ENCODE measurements at regions not wholly inside any gene's neighbourhood (a gene's known extent, or its start where the extent isn't known, plus 50 kb on each side); places are given as distances from the start of the nearest gene placed in this dataset.

GRCh38 chr11:69904974-69905535 lies 85.8 kb upstream of the FGF3 start:
- RAD21 ChIA-PET (ENCODE audit: low non-redundant PET in 1 of 2, low total read pairs in 2 of 2, uncharacterized antibody in 2 of 2, unreplicated experiment in 2 of 2) = interaction anchor here in 1 of 2 experiments (0.7 kb wide), 1 partner anchor 262 kb away, joined by 4 read pairs; no protein-coding TSS in a partner anchor
- Histone ChIP-seq H3K9ac (ENCODE audit: low read length) (no peak overlapping the region), H3K79me2 (ENCODE audit: insufficient read depth, low read length) (no peaks in the 10 kb centered on the region), H3K4me2 (ENCODE audit: low read length) (no peak overlapping the region), H3K27ac (ENCODE audit: low read depth, low read length) (no peak overlapping the region), H3K9me2 (ENCODE audit: insufficient read depth) (no peaks in the 10 kb centered on the region), H4K20me1 (ENCODE audit: insufficient read depth) (no peaks in the 10 kb centered on the region), H3K36me3 (ENCODE audit: control insufficient read depth in 1 of 2, insufficient read depth in 2 of 2, low read length in 2 of 2) (no peaks in the 10 kb centered on the region), H3K9me3 (ENCODE audit: control insufficient read depth in 1 of 2, insufficient read depth in 1 of 2, low read depth in 1 of 2, low read length in 2 of 2) (no peaks in the 10 kb centered on the region), H3K4me1 (ENCODE audit: control insufficient read depth in 1 of 2, insufficient read depth in 2 of 2, low read length in 2 of 2) (peaks cover 8 to 39% of the 10 kb centered on the region in 2 experiments), H3K27me3 (ENCODE audit: insufficient read depth, low read length) (no peaks in the 10 kb centered on the region), H2AFZ (ENCODE audit: low read depth, low read length, poor library complexity, severe bottlenecking) (no peak overlapping the region), H3K4me3 (replicated peaks in 1 of 2; ENCODE audit: low read depth in 1 of 2, low read length in 2 of 2) (no peak overlapping the region)
- POLR2A ChIA-PET = interaction anchor here (0.7 kb wide), 1 partner anchor 298 kb away, joined by 3 read pairs; the partner anchor contains the start of gene FADD
- DNase-seq (ENCODE audit: low read depth, low spot score) = no peak
- intact Hi-C loops (cut with micrococcal nuclease) = loop anchor here (5.0 kb wide), 1 partner anchor 193 kb away; no protein-coding TSS in a partner anchor
- CTCF ChIA-PET = no interaction called here
- TF ChIP-seq ELF1 (IDR thresholded peaks at IDR 0.05; ENCODE audit: borderline replicate concordance, low read depth) (no peak), MAX (IDR thresholded peaks at IDR 0.05) (no peak), SRF (IDR thresholded peaks at IDR 0.05; ENCODE audit: low read depth) (no peak), RAD21 (IDR thresholded peaks at IDR 0.05; ENCODE audit: low read depth) (no peak)
- no peak for ATAC-seq
- no TSS peak for BruUV-seq (replicated peaks)

GRCh38 chr11:69905611-69906452 lies 86.6 kb upstream of the FGF3 start:
- no peaks in the 10 kb centered on the region for H3K36me3 ChIP-seq (ENCODE audit: control insufficient read depth in 1 of 2, insufficient read depth in 2 of 2, low read length in 2 of 2)
- no peaks in the 10 kb centered on the region for H3K79me2 ChIP-seq (ENCODE audit: insufficient read depth, low read length)
- ChIA-PET RAD21 (ENCODE audit: low non-redundant PET in 1 of 2, low total read pairs in 2 of 2, uncharacterized antibody in 2 of 2, unreplicated experiment in 2 of 2) (no interaction called here), CTCF (interaction anchor here (0.9 kb wide), 1 partner anchor 9 kb away, joined by 3 read pairs; no protein-coding TSS in a partner anchor), POLR2A (no interaction called here)
- H3K9me3 ChIP-seq (ENCODE audit: control insufficient read depth in 1 of 2, insufficient read depth in 1 of 2, low read depth in 1 of 2, low read length in 2 of 2) = no peaks in the 10 kb centered on the region
- H3K4me3 ChIP-seq (replicated peaks in 1 of 2; ENCODE audit: low read depth in 1 of 2, low read length in 2 of 2) = no peak overlapping the region
- no peaks in the 10 kb centered on the region for H3K27me3 ChIP-seq (ENCODE audit: insufficient read depth, low read length)
- intact Hi-C loops (cut with micrococcal nuclease) = no loop called here
- H3K9ac ChIP-seq (ENCODE audit: low read length) = no peak overlapping the region
- no peaks in the 10 kb centered on the region for H3K9me2 ChIP-seq (ENCODE audit: insufficient read depth)
- no peak for ATAC-seq
- BruUV-seq (replicated peaks) = no TSS peak
- no peak overlapping the region for H3K27ac ChIP-seq (ENCODE audit: low read depth, low read length)
- no peaks in the 10 kb centered on the region for H4K20me1 ChIP-seq (ENCODE audit: insufficient read depth)
- TF ChIP-seq RAD21 (IDR thresholded peaks at IDR 0.05; ENCODE audit: low read depth) (no peak), TCF7L2 (IDR thresholded peaks at IDR 0.05; ENCODE audit: borderline replicate concordance, extremely low read depth, insufficient read depth, insufficient read length) (no peak), ZNF274 (IDR thresholded peaks at IDR 0.05; ENCODE audit: low read depth, low read length) (no peak), EZH2phosphoT487 (IDR thresholded peaks at IDR 0.05; ENCODE audit: borderline replicate concordance) (no peak), EGR1 (IDR thresholded peaks at IDR 0.05; ENCODE audit: low read depth) (no peak), EZH2 (IDR thresholded peaks at IDR 0.05) (no peak)
- peaks cover 3 to 35% of the 10 kb centered on the region in 2 experiments; a peak in 3 of 4 replicates for H3K4me1 ChIP-seq (ENCODE audit: control insufficient read depth in 1 of 2, insufficient read depth in 2 of 2, low read length in 2 of 2)
- DNase-seq (ENCODE audit: low read depth, low spot score) = no peak
- no peak overlapping the region for H2AFZ ChIP-seq (ENCODE audit: low read depth, low read length, poor library complexity, severe bottlenecking)
- H3K4me2 ChIP-seq (ENCODE audit: low read length) = peak overlapping the region; percentile 30; the same call in 1 of the 2 replicates

All from HCT116 (cell line).